ENCODE measurements at regions not wholly inside any gene's neighbourhood (a gene's known extent, or its start where the extent isn't known, plus 50 kb on each side); places are given as distances from the start of the nearest gene placed in this dataset.

DNA sequence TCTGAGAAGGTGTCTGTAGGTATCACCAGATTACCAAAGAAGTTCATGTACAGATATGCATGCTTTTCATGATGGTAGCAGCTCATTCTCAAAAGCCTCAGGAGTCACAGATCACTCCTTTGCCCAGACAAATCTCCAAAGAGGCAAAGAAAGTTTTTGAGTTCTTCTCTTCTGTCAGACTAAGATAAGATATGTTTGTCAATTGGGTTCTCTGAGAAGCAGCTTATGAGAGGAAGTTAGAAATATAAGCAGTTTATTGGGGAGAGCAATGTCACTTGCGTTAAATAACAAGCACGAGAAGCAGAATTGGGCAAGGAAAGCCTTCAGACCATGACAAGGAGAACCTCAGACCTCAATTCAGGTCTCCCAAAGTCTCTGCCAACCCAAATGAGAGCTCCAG is 219.2 kb upstream of the KLF4 start:
- TF ChIP-seq, protein P1, sequence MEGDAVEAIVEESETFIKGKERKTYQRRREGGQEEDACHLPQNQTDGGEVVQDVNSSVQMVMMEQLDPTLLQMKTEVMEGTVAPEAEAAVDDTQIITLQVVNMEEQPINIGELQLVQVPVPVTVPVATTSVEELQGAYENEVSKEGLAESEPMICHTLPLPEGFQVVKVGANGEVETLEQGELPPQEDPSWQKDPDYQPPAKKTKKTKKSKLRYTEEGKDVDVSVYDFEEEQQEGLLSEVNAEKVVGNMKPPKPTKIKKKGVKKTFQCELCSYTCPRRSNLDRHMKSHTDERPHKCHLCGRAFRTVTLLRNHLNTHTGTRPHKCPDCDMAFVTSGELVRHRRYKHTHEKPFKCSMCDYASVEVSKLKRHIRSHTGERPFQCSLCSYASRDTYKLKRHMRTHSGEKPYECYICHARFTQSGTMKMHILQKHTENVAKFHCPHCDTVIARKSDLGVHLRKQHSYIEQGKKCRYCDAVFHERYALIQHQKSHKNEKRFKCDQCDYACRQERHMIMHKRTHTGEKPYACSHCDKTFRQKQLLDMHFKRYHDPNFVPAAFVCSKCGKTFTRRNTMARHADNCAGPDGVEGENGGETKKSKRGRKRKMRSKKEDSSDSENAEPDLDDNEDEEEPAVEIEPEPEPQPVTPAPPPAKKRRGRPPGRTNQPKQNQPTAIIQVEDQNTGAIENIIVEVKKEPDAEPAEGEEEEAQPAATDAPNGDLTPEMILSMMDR (IDR thresholded peaks at IDR 0.05), result no peak
- TF ChIP-seq POLR2A (IDR thresholded peaks at IDR 0.05; ENCODE audit: low read depth) (no peak), EP300 (IDR thresholded peaks at IDR 0.05) (no peak)
